GM21825 (cell line): ENCODE measurements at regions not wholly inside any gene's neighbourhood (a gene's known extent, or its start where the extent isn't known, plus 50 kb on each side); places are given as distances from the start of the nearest gene placed in this dataset.
A peak's percentile ranks its signal among the peaks of the same experiment; 100 is the strongest.

Experiments
- ATAC-seq: cut with Tn5 transposase; IDR thresholded peaks from one replicate; pipeline ENCODE4 v1.9.1; 2021; ENCODE audit warnings: mild to moderate bottlenecking, moderate library complexity; ENCODE audit not compliant: unreplicated experiment

- ATAC-seq = no peak
Measured at GRCh38 chr3:117958027-117958426, 1076.6 kb downstream of the IGSF11 start.

DNA sequence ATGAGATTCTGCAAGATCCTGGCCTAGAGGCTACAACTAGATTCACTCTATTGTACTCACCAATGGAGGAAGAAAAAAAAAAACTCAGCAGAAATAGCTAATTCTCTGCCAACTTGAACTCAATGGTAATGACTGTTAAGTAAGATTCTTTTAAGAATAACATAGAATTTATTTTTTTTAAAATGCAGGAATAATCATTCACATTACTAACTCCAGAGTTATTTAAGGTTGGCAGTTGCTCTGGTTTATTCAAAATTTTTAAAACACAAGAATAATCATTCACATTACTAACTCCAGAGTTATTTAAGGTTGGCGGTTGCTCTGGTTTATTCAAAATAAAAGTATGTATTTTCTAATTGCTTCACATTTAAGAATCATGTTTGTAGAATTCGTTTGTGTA lies 1071.9 kb downstream of the IGSF11 start:
- no peak for ATAC-seq

- ATAC-seq = no peak
Measured at GRCh38 chr3:117963858-117964257, 1070.8 kb downstream of the IGSF11 start.

DNA sequence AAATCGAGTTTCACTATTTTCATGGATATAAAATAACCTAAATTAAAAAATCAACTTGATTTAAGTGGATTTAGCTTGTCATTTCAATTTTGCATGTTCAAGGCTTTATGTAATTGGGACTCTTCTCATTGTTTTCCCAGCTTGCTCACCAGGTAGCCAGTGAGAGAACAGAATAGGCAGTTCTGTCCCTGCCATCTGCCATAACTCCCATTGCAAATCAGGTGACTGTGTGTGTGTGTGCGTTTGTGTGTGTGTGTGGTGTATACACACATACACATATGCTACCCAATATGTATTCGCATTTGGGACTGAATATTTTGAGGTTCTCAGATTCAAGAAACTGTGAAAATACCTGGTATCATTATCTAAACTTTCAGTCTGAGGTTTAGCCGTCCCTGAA lies 1069.8 kb downstream of the IGSF11 start:
- ATAC-seq = no peak

- no peak for ATAC-seq
Measured at GRCh38 chr3:117977504-117978228, 1057.0 kb downstream of the IGSF11 start.

GRCh38 chr3:117979466-117979865 lies 1055.2 kb downstream of the IGSF11 start:
- ATAC-seq = no peak

DNA sequence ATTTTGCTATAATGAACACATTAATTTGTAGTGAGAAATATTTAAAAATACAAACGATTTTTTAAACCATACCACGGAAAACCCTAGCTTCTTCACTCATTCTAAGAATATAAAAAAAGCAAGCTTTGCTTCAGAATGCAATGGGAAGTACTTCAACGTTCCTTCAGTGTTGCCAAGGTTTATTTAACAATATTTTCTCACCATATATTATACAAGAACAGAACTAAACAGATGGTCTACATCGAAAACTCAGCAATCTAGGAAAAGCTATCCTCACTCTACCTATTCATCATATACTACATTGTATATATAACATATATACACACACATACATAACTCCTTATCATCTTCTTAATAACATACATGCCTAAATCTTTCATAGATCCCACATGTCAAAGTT lies 1047.4 kb downstream of the IGSF11 start:
- no peak for ATAC-seq

GRCh38 chr3:117989982-117990381 lies 1044.7 kb downstream of the IGSF11 start:
- ATAC-seq = no peak

DNA sequence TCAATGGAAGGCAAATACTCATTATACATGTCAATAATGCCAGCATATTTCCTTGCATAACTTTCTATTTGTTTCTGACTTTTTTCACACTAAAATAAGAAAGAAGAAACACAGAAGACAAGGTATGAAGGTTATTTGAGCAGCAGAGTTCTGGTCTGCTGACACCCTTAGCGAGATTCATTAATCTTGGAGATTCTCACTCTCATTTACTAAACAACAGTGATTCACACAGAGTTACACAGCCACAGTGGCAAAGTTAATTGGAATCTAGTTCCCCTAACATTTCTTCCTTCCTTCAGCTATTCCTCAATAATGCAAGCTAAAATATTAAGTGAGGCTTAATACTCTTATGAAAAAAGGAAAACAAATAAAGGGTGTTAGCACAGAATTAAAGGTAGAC lies 1044.0 kb downstream of the IGSF11 start:
- no peak for ATAC-seq

DNA sequence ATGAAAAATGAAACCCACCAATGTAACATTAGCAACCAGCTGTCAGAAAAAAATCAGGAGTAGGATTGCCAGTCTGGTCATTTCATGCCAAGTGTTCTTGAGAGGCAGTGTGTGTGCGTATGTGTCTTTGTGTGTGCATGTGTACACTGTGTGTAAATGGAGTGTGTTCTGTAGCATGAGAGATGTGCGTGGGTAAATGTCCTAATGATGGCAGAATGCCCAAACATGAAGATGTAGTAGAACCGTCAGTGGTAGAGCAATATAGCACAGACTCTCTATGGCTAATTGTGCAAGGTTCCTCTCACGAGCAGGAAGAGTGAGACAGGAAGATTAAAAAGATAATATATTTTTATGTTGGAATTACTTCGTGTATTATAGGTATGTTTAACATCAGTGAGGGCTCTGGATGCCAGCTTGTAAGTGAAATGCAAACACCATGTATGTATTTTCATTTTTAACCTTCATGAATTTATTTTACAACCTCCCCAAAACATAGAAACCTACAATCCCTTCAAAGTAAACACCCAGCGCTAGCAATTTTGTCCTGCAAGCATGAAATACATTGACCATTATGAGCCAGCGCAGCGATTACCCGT lies 1038.7 kb downstream of the IGSF11 start:
- ATAC-seq = no peak

GRCh38 chr3:117997201-117998049 lies 1037.2 kb downstream of the IGSF11 start:
- ATAC-seq = peak; percentile 97

- ATAC-seq = no peak
Measured at GRCh38 chr3:117998071-117998470, 1036.6 kb downstream of the IGSF11 start.

GRCh38 chr3:118000219-118000618 lies 1034.4 kb downstream of the IGSF11 start:
- ATAC-seq = no peak

GRCh38 chr3:118001380-118001779 lies 1033.3 kb downstream of the IGSF11 start:
- no peak for ATAC-seq

GRCh38 chr3:118011910-118012309 lies 1022.7 kb downstream of the IGSF11 start:
- ATAC-seq = no peak

DNA sequence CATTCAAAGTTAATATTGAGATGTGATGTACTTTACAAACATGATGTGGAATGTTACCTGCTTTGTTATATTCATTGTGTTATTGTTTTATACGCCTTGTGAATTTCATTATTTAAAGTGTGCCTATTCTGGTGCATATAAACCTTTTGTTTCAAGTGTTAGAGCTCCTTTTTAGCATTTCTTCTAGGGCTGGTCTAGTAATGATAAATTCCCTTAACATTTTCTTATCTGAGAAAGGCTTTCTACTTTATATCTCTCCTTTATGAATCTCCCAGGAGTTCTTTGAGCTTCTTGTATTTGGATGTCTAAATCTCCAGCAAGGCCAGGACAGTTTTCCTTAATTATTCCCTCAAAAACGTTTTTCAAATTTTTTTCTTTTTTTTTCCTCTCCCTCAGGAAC lies 1005.6 kb downstream of the IGSF11 start:
- no peak for ATAC-seq

GRCh38 chr3:118036215-118036614 lies 998.4 kb downstream of the IGSF11 start:
- no peak for ATAC-seq

GRCh38 chr3:118055381-118055780 lies 979.3 kb downstream of the IGSF11 start:
- ATAC-seq = no peak

DNA sequence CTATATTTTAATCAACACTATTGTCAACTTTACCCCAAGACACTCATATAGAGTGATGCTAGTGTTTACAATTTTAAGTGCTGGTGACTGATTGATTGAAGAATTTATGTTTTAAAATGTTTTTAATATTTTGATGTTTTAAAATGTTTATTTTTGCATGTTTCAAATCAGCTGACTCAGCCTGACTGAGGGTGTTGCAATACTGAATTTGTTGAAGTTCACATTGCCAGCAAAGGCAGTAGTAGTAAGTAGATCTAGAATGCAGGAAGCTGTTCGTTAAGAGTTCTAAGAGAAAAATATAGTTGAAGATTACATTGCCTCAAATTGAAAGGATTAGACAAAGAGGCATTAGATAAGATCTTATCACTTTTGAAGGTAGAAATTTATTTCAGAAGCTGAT lies 977.6 kb downstream of the IGSF11 start:
- ATAC-seq = no peak

GRCh38 chr3:118059096-118059495 lies 975.5 kb downstream of the IGSF11 start:
- ATAC-seq = no peak

GRCh38 chr3:118067439-118067838 lies 967.2 kb downstream of the IGSF11 start:
- ATAC-seq = no peak

GRCh38 chr3:118075873-118076272 lies 958.8 kb downstream of the IGSF11 start:
- no peak for ATAC-seq
